BE2C (cell line): ENCODE measurements at regions not wholly inside any gene's neighbourhood (a gene's known extent, or its start where the extent isn't known, plus 50 kb on each side); places are given as distances from the start of the nearest gene placed in this dataset.

Experiments used
- DNase-seq: peaks from one replicate; pipeline ENCODE4 v3.0.0-alpha.2; 2020
- H3K27me3 ChIP-seq: fragments of 250-450 bp; sonication (Bioruptor Pico); 2 replicates; pipeline ENCODE4 v1.5.1; 2020; ENCODE audit warnings: mild to moderate bottlenecking
- H3K36me3 ChIP-seq: fragments of 250-450 bp; sonication (Bioruptor Pico); 2 replicates; pipeline ENCODE4 v1.5.1; 2020; ENCODE audit warnings: mild to moderate bottlenecking
- H3K4me1 ChIP-seq: fragments of 250-450 bp; sonication (Bioruptor Pico); 2 replicates; pipeline ENCODE4 v1.5.1; 2020
- H3K4me3 ChIP-seq: 2 replicates; pipeline ENCODE4 v1.5.1; 2011; ENCODE audit warnings: low read depth, low read length
- H3K9me3 ChIP-seq: fragments of 250-450 bp; sonication (Bioruptor Pico); 2 replicates; pipeline ENCODE4 v1.5.1; 2020
- TF ChIP-seq, protein P1 (sequence below): IDR thresholded peaks from 2 replicates; pipeline ENCODE4 v1.5.1; 2012; ENCODE audit warnings: mild to moderate bottlenecking, low read depth, low read length

DNA sequence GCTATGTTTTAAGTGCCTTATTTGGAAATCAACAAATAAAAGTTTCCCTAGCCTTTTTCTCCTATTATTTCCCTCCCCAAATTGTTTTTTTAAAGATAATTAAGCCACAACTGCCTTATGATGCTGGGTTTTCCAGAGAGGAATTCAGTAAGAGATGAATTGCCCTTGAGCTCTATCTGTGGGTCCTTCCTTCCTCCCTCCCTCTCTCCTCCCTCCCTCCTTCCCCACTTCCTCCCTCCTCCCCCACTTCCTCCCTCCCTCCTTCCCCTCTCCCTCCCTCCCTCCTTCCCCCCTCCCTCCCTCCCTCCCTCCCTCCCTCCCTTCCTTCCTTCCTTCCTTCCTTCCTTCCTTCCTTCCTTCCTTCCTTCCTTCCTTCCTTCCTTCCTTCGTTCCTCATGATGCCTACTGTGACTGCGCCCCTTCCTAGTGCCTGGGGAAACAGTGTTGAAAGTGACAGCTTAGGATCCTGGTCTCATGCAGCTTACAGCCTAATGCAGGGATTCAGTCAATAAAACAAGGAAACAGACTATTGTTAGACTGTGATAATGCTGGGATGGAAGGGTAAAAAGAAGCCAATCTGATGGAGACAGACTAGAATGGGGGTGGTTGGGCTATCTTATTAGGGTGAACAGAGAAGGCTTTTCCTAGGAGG is 1417.1 kb downstream of the AACS start:
- no peaks in the 10 kb centered on the region for H3K36me3 ChIP-seq
- H3K27me3 ChIP-seq = no peaks in the 10 kb centered on the region
- H3K4me1 ChIP-seq = no peaks in the 10 kb centered on the region
- H3K4me3 ChIP-seq = no peak overlapping the region
- no peaks in the 10 kb centered on the region; the same call in 1 of the 2 replicates for H3K9me3 ChIP-seq
- DNase-seq = no peak
- TF ChIP-seq, protein P1, sequence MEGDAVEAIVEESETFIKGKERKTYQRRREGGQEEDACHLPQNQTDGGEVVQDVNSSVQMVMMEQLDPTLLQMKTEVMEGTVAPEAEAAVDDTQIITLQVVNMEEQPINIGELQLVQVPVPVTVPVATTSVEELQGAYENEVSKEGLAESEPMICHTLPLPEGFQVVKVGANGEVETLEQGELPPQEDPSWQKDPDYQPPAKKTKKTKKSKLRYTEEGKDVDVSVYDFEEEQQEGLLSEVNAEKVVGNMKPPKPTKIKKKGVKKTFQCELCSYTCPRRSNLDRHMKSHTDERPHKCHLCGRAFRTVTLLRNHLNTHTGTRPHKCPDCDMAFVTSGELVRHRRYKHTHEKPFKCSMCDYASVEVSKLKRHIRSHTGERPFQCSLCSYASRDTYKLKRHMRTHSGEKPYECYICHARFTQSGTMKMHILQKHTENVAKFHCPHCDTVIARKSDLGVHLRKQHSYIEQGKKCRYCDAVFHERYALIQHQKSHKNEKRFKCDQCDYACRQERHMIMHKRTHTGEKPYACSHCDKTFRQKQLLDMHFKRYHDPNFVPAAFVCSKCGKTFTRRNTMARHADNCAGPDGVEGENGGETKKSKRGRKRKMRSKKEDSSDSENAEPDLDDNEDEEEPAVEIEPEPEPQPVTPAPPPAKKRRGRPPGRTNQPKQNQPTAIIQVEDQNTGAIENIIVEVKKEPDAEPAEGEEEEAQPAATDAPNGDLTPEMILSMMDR = no peak

DNA sequence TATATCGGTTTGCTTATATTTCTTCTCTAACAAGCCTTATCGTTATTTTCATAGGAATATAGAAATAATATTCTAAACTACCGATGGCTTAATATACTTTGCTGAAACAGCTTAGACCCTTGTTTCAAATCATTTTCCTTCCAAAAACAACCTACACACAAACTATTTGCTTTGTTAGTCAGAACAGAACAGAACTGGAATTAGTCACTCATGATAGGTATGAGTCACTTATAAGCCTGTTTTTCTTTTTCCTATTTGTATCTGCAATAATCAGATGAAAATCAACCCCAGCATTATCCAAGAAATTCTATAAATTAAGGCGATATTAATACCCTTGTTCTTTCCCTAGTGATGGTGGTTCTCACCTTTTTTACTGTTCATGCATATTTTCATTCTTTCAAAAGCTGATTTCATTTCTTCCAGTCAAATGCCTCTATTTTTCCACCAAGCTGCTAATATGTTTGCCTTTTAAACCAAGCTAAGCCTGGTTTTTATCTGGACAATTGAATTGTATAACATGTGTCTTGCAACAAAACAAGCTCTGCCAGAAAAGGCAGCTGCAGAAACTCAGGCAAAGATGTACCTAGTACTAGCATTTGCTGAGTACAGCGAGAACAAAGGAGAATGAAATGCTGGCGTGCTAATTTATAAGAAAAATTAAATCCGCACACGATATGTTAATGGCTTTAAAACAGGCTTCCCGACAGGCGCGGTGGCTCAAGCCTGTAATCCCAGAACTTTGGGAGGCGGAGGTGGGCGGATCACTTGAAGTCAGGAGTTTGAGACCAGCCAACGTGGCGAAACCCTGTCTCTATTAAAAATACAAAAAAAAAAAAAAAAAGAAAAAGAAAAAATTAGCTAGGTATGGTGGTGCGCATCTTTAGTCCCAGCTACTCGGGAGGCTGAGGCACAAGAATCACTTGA is 1418.2 kb downstream of the AACS start:
- DNase-seq = peak; percentile 33
- Histone ChIP-seq H3K9me3 (no peaks in the 10 kb centered on the region; the same call in 1 of the 2 replicates), H3K36me3 (no peaks in the 10 kb centered on the region), H3K27me3 (no peaks in the 10 kb centered on the region), H3K4me1 (no peaks in the 10 kb centered on the region), H3K4me3 (no peak overlapping the region)
- TF ChIP-seq, protein P1 = no peak

DNA sequence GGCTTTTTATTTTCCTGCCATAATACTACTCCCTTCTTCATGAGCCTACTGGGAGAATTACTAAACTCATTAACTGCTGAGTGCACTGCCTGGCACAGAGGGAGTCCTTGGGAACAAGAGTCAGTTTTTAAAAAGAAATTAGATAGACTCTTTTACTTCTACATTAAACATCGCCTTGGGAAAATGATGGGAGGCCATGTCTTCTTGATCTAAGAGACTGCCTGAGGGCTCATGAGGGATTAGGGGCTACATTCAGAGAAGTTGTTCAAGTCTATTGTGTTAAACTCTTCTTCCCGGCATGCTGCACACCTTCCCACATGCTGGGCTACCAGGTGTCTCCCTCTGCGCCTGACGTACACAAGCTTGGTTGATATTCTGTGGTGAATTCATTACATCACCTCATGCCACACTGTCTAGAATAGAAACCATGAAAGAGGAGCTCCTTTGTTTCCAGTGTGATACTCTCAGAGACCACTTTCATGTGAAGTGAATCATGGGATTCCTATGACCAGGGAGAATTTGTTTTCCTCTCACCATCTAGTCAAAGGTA is 1422.3 kb downstream of the AACS start:
- no peaks in the 10 kb centered on the region; the same call in 1 of the 2 replicates for H3K9me3 ChIP-seq
- no peak overlapping the region for H3K4me3 ChIP-seq
- TF ChIP-seq, protein P1 = no peak
- no peaks in the 10 kb centered on the region for H3K27me3 ChIP-seq
- DNase-seq = no peak
- no peaks in the 10 kb centered on the region for H3K36me3 ChIP-seq
- H3K4me1 ChIP-seq = no peaks in the 10 kb centered on the region

DNA sequence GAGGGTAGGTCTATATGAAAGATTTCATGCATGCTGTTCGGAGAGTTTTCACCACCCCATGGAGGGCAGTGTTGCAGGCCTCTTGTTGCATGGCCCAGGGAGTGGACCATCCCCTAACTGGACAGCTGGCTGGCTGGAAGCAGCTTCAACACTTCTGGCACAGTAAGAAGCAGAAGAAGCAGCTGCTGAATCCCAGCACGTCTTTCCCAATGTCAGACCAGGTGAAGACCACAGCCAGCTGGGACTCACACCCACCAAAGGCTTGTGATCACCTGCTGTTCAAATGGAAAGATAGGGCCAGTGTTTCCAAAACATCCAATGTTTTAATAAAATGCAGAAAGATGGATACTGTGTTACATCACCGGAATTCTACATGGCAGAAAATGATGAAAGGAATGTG is 1423.6 kb downstream of the AACS start:
- Histone ChIP-seq H3K9me3 (no peaks in the 10 kb centered on the region), H3K4me3 (no peak overlapping the region), H3K27me3 (no peaks in the 10 kb centered on the region), H3K4me1 (no peaks in the 10 kb centered on the region), H3K36me3 (no peaks in the 10 kb centered on the region)
- DNase-seq = no peak
- TF ChIP-seq, protein P1 = no peak

DNA sequence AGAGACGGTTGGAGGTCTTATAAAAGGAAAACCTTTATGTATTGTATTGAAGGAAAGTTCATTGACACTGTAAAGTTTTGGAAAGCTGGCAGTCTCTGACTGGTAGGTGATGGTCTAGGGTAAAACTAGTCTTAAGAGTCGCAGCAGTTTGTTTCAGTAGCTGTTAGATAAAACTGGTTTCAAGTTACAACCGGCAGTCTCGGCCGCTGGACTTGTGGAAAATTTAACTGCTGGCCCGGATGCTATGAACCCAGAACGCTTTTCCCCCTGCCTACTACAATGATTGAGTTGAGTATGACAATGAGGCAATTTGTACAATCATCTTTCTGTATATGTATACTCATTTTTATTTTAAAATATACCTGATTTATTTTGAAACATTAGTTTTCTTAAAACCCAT is 1426.9 kb downstream of the AACS start:
- TF ChIP-seq, protein P1 = no peak
- Histone ChIP-seq H3K4me1 (no peaks in the 10 kb centered on the region), H3K9me3 (no peaks in the 10 kb centered on the region; the same call in 1 of the 2 replicates), H3K27me3 (no peaks in the 10 kb centered on the region), H3K4me3 (no peak overlapping the region), H3K36me3 (no peaks in the 10 kb centered on the region)
- DNase-seq = no peak
